Islet of Langerhans (tissue), 1 donor: ENCODE measurements at regions not wholly inside any gene's neighbourhood (a gene's known extent, or its start where the extent isn't known, plus 50 kb on each side); places are given as distances from the start of the nearest gene placed in this dataset.
A peak's percentile ranks its signal among the peaks of the same experiment; 100 is the strongest.

ENCODE experiments used
- FAIRE-seq: peaks from one replicate; lab custom pipeline; 2011; peaks lifted over from hg19 to GRCh38; lab: Jason Lieb, UNC

DNA sequence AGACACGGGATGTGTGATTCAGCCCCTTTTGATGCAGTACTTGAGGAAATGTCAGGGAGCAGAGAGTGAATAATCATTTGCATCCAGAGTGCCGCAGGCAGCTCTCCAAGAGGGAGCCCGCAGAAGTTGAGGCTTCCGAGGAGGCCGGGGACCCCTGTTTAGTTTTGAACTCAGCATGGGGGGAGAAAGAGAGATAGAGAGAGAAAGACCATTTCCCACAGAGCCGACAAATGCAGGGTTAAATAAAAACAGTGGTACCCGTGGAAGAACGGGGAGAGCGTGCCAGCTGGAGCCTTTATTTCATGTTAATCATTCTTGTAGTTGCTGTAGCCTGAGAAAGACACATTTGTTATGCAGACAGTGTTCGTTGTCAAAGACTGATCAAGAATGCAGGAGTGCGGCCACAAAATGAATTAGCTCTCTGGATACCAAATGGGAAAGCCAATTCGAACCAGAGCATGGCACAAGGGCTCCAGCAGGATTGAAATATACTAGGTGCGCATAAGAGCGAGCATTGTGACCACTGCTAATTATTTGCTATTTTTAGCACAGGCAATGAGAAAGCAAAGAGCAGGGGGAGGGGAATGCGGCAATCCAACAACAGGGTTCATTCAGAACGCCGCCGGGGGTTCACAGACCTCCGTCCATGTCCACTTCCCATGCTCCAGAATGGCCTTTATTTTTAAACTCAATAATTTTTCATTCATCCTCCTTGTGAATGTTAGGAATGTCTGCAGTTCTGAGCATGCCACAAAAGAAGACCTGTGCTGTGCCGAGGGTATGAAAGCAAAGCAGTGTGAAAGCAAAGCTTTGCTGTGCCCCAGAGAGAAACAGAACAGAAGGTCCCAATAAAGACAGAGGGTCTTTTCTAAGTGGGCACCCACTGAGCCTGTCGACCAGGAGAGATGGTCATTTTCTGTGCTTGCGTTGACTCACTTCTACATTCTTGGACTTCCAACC lies 243.9 kb upstream of the VCX3A start:
- FAIRE-seq, result no peak

DNA sequence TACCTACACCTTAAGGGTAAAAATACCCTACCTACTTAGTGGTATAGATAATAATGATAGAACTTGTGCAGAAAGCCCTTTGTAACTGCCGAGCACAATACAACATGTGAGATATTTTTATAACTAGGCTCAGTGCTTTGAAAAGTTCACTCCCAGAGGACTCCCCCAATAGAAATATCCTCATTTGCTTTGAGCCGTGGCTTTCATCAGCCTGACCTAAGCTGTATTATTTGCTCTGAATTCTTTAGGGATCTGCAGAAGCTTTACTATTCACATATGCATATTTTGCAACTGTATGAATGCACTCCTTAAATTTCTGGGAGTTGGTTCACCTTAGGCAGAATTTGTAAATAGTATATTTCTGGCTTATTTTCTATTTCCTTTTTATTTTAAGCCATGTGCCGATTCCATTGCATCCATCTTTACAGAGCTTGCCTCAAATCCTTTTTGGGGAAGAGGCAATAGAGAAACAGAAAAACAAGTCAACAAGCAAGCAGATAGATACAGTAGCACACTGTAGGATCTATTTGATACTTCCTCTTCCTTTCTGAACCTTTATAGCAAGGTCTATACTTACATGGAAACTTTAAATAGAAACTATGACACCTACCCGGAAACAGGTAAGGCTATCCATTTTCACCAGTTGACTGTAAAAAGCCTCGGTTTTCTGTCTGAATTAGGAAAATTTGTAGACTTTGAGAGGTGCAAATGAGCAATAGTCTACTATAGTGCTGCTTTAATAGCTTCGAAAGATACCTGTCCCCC lies 242.5 kb upstream of the VCX3A start:
- peak; percentile 58 for FAIRE-seq

DNA sequence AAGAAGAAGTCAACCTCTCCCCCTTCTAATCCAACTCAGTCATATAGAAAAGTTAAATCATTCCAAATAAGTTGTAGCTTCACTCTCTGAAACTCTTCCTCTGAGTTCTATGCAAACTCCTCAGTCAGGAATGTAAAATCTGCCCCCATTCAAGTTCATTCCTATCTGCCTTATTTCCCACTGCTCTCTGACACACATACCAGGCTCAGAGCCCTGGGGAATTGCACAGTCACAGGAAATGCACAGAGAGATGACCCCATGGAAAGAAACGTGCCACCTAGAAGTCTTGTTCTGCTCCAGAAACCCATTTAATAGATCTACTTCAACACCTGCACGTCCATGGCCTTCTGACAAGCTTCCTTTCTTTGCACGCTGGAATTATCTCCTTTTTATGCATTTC lies 236.0 kb upstream of the VCX3A start:
- no peak for FAIRE-seq

DNA sequence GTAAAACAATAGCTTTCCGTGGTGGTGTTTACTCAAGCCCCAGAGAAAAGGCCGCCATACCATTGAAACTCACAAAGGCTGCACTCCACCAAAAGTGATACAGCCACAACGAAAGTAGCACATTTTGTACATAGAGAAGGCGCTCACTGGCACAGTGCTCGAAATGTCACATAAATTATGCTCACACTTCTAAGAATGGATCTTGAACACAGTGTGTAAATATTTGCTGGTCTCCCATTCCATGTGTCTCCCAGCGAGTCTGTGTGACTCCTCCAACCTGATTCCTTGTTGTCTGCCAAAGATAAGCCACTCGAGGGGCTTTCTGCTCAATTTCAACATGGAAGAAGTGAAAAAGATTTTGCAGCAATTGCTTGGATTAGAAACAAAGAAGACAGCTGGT lies 234.0 kb upstream of the VCX3A start:
- FAIRE-seq, result no peak

DNA sequence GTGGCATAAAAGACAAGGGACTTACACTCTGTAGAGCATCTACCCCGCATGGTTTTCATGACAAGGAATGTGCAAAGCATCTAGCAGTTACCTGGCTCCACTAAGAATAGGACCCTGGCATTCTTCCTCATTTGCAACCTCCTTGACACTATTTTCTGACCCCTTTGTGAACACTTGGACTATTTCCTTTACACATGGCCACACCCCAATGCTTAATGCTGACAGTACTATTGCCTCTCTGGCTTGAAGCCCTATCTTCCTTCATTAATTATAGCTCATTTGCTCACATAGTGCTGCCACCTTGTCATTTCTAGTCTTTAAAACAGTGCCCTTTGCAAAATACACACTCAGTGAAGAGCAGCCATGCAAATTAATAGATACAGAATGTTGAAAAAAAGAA lies 226.3 kb upstream of the VCX3A start:
- FAIRE-seq, result no peak

DNA sequence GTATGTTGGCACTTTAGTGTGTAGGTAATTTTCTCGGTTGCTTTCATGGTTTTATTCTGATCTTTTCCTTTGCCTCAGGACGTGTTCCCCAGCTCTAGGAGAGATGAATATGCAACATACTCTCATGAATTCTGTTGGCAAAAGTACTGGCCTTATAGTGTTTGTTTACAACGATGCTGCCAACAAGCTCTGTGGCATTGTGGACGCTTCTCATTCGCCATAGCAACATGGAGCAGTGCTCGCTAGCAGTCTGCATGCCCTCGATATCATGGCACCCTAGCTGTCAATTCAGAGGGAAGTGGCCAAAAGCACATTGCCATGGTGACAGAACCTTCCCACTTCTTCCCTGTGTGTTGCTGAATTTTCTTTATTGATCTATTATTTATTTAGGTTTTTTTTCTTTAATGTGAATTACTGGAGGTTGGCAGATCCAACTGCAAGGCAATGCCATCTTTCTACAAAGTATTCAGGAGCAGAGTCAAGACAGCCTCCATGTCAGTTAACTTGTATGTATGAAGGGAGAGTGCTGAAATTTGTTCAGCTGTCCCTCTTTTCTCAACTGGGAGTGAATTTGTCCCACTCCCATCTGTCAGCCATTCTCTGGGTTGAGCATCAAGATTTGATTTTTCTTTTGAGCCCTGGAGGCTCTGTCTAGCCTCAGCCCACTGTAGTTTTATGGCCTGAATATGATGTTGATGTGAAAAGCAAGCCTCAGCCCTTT lies 224.9 kb upstream of the VCX3A start:
- no peak for FAIRE-seq

DNA sequence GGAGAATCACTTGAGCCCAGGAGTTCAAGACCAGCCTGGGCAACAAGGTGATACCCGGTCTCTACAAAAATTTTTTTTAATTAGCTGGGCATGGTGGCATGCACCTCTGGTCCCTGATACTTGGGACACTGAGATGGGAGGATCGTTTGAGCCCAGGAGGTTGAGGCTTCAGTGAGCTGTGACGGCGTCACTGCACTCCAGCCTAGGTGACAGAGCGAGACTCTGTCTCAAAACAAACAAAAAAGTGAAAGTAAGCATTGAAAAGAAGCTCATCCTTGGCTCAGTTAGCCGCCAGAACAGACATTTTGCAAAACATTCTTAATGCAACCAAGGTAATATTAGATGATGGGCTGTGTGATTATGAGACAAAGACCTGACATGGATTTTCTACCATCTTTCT lies 223.3 kb upstream of the VCX3A start:
- FAIRE-seq, result no peak

DNA sequence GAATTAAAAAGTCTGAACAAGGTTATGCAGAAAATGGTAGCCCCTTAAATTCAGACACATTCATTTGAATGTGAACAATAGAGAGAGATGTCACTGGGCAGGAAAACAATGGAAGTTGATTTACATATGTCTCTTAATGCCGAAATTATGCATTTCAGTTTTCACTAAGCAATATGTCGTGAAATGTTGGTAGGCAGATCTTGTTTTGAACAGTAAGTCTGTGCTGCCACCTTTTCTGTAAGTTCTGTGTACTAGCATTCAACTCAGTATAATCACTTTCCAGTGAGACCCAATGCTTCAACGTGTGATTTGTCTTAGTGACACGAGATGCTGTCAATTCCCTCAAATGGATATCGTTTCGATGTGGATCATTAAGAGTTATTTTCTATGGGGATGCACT lies 222.7 kb upstream of the VCX3A start:
- FAIRE-seq, result no peak

DNA sequence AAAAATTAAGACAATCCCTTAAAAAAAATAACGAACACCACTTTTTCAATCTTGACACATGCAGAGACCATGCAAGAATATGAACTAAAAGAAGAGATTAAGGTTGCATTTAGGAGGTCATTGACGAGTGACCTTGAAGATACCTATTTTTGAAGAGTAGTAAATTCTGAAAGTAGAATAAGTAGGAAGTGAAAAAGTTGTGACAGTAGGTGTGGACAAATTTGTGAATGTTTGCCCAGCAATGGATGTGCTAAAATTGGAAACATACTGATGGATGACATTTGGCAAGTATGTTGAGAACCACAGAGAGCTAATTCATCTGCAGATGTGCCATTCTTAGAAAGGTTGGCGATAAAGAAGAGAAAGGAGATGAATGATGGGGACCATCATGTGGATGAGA lies 213.7 kb upstream of the VCX3A start:
- FAIRE-seq, result no peak

DNA sequence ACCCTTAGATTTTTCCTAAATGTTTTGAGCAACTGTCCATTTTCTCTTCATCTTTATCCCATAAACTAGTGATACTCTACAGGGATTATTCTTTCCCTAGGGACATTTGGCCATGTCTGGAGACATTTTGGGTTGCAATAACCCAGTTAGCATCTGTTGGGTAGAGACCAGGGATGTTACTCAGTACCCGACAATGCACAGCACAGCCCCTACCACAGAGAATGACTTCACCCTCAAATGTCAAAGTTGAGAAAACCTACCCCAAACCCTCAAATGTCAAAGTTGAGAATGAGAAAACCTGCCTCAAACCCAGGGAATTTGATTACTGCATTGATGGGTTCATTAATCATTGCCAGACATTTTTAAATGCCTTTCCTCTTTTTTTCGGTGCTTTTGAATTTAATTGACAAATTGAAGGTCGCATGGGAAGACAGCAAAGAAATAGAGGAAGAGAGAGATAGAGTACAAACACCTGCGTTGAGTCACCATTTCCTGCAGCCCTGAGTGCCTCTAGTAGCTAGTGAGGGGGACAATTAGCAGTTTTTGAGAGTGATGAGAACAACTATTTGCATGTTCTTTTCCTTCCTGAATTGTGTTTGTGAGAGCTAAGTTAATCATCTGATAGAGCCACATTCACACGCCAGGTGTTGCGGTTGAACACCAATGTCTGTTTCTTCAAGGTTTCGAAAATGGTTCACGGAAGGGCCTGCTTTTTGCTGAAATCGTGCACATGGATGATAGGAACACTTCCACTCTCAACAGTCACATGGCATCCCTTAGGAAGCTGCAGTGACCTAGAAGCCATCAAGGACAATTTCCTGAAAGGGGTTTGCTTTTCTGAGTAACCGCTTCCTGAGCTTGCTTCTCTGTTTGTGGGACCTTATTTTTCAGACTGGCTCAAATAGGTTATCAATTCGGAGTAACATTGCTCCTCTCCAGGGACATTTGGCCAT lies 203.9 kb upstream of the VCX3A start:
- FAIRE-seq, result no peak

DNA sequence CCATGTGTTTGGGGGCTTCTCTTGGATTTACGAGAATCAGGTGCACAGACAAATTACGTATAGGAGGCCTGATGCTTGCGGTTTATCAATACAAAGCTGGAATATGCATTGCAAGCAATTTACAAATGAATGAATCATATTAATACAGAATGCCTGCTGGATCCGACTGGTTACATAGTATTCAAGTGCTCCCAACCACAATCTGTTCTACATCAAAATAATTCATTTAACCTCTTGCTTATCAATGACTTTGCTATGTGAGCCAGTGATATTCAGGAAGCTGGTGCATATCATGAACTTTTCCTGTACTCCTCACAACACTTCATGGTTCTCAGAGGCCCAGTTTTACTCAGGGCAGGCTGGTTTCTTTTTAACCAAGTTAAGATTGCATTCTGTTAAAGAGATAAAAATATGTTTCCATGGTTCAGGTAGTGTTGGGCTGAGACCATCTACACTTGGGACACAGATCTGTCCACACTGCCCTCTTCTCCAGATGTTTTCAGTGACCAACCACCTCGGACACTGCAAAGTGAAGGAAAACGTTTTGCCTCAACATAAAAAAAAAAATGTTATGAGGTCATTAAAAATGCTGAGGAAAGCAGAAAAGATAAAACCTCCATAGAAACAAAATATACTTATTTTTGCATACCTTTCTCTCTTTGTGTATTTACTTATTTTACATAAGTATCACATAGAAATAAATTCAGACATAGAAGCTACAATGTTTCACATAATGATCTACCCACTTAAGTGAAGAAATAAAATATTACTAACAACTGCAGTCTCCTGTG lies 200.1 kb upstream of the VCX3A start:
- no peak for FAIRE-seq

DNA sequence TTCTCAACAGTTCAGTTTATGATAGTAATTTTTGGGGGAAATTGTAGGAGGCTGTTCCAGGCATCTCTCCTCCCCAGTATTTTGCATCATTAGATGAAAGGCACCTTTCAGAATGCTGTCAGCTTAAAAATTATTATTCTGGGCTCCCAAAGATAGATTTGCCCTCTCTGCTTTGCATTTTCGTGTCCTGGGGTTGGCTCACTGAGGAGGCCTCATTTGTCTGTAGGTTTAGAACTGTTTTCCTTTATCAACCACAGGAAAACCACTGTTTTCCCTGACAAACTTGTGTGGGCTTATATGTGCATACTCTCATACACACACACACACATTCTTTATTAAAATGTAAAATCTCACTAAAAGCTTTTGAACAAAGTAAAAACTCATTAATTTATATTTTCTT lies 197.2 kb upstream of the VCX3A start:
- FAIRE-seq, result no peak

DNA sequence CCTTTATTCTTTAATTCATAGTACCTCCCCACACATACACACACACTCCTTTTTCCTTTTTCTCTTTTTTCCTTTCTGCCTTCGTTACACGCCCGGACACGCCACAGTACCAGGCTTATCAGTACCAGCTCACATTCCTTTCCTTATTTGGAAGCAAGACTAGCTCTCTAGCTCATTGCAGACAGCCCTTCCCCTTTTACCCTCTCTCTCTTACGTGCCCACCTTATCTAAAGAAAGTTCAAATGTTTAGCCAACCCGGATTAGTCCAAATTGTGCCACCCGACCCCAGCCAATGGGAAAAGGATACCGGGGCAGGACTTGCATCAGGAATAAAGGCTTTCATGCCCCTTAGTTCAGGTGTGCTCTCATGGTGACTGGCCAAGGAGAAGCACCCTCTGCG lies 194.7 kb upstream of the VCX3A start:
- FAIRE-seq, result no peak

DNA sequence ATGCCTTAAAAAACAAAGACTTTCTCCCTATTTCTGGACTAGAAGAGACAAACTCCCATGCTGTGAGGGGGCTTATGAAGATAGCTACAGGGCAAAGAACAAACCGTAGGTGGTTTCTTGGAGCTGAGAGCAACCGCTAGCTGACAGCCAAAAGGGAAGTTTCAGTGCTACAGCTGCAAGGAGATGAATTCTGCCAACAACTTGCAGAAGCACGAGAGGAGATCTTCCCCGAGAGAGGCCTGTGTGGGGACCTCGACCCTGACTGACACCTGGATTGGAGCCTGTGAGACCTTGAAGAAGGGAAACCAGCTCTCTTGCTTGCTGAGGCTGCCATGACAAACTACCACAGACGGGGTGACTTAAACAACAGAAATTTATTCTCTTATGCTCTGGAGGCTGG lies 183.8 kb upstream of the VCX3A start:
- FAIRE-seq, result no peak

DNA sequence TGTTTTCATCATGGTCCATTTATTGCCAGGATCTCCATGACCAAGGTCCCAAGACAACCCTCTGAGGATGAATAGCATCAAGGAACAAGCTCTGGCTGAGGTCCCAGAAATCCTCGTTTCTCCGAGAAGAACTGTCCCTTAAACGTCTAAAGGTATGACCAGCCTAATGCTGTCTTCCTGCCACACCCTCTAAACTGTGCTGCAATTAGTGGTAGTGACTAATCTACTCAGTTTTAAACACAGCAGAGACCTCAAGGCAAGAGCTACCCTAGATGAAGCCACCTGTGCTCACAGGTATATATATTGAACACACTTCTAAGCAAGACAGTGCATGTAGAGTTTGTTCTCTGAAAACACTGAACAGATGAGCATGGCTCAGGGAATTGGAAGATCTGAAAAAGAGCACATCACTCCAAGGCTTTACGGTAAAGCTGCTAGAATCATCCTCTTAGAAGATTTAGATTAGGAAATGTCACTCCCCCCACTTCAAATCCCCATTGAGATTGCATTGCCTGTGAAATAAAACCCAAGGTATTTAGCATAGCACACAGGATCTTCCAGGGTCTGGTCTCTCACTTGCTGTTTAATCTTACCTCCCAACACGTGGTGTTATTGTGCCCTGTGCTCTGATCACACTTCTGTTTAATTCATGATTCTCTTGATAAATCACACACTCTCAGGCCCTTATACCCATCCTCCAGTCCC lies 173.9 kb upstream of the VCX3A start:
- FAIRE-seq, result no peak

DNA sequence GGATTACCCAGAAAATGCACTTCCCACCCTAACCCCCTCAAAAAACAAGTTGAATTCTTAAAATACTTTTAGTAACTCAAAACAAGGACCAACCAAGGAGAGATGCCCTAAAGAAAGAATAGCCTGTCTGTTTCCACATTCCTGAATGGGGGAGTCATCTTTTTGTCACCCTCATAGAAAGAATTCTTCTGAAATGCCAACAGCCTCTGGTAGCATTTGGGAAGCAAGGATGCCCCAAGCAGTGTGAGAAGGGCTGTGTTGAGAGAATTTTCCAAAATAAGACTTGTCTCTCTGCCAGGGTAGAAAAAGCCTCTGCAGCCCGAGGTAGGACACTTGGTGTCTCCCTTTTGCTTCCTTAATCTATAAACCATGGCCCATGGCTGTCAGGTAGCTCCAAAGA lies 173.1 kb upstream of the VCX3A start:
- FAIRE-seq, result no peak

DNA sequence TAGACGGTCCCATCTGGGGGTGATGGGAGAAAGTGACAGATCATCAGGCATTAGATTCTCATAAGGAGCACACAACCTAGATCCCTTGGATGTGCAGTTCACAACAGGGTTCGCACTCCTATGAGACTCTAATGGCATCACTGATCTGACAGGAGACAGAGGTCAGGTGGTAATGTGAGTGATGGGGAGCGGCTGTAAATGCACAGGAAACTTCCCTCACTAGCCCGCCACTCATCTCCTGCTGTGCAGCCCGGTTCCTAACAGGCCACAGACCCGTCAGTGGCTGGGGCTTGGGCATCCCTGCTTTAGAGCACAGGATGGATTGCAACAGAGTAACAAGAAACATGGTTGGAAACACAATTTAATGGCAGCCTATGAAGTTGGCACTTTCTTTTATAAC lies 172.6 kb upstream of the VCX3A start:
- no peak for FAIRE-seq

DNA sequence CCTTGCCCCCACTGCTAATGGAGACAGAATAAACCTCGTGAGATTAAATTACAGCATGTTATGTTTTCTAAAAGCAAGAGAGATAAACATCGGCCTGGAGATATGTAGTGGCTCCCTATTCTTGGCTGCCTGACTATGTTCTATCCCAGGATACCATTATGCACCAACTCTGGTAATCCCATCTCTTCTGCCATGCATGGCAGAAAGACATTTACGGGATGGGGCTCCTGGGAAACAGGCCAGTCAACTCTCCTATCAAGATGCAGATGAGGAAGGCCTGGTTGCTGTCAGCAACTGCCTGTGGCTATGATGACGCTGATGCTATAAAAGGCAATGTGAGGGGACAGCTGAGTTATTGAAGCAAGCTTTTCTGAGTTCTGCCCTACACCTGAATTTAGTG lies 166.2 kb upstream of the VCX3A start:
- FAIRE-seq, result no peak

DNA sequence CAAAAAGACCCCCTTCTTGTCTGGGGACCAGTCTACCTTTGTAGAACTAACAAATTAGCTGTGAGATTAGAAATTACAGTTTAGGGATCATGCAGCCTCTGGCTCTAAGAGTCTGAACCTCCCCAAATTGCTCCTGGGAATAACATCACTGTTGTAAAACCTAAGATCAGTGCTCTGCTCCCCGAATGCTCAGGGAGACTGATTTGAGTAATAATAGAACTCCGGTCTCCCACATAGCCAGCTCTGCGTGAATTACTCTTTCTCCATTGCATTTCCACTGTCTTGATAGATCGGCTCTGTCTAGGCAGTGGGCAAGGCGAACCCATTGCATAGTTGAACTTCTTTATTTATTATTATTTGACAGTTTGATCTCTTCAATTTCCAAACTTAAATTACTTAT lies 160.8 kb upstream of the VCX3A start:
- FAIRE-seq, result no peak

DNA sequence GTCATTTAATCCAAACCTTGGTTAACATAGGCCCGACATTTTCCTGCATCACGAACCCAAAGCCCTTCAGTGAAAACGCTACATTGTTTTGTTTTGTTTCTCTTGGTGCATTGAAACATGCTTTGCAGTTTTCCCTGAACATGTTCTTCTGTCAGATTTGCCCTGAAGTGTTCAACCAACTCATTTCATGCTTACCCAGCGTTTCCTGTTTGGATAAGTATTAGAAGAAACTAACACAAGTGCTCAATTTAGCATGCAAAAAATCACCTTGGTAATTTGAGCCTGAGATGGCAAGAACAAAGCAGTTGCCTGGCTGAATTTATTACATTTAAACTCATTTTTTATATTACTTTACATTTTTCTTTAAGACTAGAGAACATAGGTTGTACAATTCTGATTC lies 160.1 kb upstream of the VCX3A start:
- peak; percentile 92 for FAIRE-seq
